Fibroblast of skin of left biceps (primary cell): ENCODE measurements at regions not wholly inside any gene's neighbourhood (a gene's known extent, or its start where the extent isn't known, plus 50 kb on each side); places are given as distances from the start of the nearest gene placed in this dataset.

Experiments
- DNase-seq, 2 experiments: peaks; one replicate each; pipeline ENCODE4 v3.0.0-alpha.2; 2013; ENCODE audit warnings: low read depth in 2 of 2

DNA sequence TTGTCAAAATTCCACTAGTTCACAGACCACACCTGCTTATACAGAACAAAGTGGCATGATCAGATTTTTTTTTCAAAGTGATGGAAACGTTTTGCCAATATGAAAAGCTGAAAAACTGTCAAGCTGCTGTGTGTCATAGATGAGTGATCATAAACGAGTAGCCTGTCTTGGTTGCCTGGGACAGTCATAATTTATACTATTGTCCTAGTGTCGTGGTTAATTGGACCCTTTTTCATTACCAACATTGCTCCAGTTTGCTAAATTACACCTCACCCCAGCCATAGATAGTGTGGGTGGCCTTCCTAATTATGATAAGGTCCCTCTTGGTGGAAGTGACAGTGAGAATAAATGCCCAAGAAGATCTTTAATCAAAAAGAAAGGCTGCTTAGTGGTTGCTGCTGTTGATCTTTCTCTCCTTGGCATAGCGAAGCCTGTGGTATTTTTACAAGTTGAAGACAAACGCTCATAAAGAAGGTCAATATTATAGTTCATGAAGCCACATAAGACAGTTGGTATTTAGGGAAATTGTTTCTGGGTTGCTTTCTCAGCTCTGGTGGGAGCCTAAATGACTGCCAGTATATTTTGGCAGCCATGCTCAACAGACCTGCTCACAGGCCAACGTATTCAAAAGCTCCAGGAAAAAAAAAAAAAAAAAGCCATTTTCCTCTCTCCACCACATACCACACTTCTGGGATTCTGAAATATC is 478.1 kb downstream of the PLA2G4A start:
- no peak for DNase-seq

DNA sequence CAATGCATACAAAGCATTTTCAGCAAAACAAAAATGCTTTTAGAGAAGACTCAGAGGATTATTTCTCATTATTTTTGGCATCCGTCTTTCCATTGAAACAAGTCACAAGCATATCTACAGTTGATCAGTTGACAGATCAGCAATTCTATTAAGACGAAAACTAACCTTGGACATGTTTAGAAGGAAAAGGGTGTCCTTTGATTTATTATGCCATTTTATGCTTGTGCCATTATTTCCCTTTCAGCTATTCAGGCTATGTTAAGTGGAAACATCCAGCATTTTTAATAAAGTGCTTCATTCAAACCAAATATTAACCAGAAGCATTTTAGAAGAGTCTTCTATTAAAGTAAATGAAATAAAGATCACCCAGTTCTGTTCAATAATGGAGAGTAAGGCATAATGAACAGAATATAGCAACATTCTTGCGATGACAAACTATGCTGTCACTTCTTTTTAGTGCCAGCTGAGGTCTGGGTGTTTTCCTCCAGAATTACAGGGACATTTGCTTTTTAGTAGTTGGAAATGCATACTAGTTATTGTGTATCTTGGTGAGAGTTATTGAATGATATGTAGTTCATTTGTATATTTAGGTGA is 481.4 kb downstream of the PLA2G4A start:
- DNase-seq, result no peak

DNA sequence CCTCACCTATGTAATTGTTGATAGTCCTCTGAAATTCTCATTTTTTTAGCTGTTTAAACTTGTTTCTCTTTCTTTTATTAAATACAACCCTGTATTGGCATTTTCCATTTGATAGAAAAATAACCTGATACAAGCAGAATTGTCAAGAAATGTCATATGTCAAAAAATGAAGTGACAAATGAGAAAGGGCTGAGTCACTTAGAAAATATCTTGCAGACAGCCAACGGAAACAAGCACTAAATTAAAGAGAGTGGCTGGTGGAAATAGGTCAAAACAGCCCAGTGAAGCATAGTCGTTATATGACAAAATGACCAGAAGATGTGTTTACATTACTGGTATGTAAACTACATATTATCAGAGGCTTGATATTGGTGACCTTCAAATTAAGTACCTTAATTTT is 484.4 kb downstream of the PLA2G4A start:
- no peak for DNase-seq

DNA sequence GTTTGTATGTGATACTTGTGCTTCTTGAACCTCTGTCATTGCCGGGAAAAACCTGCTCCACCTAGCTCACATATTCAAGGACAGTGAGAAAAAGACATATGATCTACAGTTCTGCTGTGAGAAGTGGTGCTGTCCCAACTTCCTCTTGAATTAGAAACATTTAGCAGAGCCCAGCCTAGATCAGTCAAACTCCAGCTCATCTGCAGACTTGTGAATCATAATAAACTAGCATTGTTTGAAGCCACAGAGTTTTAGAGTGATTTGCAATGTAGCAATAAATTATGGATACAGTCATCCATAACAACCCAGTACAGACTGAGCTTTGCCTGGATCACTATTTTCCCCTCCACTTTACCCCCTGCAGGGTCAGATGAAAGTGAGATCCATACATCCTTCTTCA is 497.8 kb downstream of the PLA2G4A start:
- peak in 1 of 2 experiments; percentile 1 for DNase-seq

DNA sequence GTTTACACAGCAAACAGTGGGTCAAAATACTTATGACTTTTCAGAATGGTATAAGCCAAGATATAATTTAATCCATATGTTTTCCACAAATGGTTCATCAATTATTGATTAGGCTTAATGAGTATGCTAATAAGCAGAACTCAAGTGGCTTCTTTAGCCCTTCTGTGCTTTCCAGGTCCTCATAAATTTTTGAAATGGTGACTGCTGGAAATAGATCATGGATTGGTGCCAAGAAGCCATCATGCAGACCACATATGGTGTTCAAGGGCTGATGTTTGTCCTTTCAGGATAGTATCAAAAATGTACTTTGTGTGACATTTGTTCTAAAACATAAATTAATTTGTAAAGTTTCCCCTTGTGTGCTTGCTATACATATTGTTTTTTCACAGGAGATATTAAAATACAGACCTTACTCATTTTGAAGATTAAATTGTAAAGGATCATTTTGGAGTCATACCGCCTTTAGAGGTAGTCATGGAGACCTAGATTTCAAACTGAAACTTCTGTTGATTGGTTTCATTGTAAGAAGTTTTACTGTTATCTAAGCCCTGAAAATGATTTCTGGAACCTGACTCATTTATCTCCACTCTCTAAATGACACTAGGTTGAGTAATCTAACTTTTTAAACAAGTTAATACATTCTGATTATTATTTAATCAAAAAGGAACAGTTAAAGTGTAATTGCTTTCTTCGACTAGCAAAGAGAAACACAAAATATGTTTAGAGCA is 507.9 kb downstream of the PLA2G4A start:
- DNase-seq, result no peak

DNA sequence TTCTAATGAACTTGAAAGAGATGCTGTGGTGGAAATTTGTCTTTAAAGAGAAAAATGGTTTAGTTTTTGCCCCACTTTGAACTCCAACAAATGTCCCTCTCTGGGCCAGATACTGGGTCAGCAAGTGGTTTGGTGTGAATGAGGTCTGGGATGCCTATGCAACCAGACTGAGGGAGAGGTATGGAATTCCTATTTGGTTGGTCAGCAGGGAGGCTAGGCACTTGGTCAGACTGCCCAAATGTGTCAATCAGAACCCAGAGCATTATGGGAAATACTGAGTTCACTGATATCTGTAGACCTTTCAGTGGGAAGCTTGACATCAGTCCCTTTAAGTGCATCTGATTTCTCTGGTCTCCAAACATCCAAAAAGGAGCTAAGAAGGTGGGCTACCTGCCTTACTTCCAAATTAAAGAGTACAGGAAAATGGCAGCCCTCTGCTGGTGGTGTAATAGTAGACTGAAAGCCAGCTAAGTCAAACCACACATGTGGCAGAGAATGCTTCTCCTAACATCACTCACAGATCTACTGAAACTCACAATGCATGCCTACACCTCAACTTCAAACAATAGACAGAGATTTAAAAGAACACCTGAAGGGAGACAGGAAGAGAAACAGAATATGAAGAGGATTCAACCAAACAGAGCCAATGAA is 510.1 kb downstream of the PLA2G4A start:
- DNase-seq, result no peak

DNA sequence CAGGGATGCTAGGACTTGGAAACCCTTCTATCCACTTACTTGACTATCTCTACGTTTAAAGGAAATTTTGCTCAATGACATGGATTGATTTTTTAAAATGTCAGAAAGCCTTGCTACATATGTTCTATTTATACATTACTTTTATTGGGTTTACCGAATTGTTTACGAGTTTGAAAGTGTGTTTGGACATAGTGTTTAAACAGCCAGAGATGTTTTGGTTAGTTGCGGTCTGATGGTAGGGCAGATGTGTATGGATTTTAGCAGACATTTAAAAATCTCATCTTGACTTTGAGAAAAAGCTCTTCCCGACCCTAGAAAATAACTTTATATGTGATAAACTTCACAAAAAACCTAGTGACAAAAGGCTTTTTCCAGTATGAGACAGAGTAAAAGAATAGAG is 513.7 kb downstream of the PLA2G4A start:
- DNase-seq, result no peak

DNA sequence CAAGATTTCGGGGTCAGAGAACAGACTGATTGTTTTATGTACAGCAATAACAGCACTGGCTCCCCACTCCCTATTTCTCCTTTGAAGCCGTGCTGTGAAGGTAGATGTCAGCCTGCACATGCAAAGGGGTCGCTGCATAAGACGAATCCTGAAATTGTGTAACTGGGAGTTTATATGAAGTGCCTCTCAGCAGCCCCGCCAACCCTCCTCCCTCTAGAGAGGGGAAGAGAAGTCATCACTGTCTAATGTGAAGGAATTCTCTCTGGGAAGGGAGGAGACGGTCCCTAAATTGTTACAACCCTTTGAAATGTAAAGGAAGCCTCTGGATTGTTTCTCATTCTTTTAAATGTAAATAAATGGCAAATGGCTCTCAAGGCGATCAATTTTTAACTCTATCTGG is 545.3 kb downstream of the PLA2G4A start:
- DNase-seq, result no peak

DNA sequence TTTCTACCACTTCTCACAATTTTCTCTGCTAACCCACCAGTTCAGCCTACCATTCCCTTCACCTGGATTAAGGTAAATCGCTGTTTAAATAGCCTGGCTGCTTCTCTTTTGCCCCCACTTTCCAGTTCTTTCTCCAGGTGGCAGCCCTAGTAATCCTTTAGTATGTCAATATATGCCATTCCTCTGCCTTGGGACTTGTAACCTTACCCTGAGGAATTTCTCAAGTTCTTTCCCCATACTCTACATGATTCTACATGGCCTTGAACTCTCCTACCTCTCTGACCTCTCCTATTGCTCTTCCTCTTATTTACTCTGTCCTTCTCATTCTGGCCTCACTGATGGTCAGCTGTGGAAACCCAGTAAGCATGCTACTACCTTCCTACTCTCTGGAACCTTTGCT is 546.0 kb downstream of the PLA2G4A start:
- no peak for DNase-seq

DNA sequence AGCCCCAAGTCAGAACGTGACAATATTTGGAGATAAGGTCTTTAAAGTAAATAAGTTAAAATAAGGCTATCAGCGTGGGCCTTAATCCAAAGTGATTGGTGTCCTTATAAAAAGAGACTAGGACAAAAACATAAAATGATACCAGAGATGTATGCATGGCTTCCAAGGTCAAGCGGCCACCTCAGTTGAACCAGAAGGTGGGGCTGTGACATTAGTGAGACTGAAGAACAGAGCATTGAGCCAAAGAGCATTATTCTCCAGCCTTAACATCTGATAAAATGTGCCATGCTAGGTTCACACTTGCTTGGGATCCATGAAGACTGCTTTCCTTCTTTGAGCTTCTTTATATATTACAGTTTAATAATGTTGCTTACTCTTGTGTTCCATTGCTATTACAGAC is 554.6 kb downstream of the PLA2G4A start:
- no peak for DNase-seq

DNA sequence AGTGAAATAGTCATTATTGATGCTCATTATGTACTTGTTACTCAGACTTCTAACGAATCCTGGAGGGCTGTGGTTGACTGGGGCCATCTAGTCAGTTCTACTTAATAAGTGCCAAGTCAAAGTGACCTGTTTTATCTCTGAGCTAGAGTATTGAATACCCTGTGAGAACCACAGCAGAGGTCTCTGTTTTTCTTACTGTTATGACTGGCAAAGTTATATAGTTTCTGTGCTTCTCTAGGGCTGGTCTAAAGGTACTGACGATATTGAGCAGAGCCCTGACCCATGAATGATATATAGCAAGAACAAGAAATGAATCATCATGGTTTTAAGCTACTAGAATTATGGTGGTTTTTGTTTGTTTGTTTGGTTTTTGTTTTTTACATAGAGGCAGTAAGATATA is 555.8 kb downstream of the PLA2G4A start:
- DNase-seq, result no peak

DNA sequence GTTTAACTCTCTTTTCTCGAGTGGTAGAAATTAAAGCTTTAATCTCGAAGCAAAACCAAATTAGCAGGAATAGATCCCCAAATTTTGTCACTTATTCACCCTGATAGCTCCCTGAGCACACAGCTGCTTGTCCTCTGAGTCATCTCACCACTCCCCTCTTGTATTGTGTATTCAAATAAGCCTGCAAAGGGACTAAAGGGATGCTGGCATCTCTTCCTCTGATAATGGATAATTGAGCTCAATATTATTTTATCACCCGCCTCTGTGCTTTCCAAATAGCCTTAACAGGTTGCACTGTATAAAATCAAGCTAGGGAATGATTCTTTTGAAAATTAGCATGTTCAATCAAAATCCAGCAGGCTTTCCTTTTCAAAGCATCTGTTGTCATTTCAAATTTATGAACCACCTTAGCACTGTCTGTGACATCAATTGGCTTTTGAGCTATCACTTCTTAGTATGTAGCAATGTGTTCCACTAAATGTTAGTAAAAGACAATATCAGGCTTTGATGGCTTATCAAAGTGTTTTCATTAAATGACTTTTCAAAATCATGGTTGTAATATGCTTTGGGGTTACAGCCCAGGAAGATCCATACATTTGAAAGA is 561.6 kb downstream of the PLA2G4A start:
- DNase-seq, result no peak

DNA sequence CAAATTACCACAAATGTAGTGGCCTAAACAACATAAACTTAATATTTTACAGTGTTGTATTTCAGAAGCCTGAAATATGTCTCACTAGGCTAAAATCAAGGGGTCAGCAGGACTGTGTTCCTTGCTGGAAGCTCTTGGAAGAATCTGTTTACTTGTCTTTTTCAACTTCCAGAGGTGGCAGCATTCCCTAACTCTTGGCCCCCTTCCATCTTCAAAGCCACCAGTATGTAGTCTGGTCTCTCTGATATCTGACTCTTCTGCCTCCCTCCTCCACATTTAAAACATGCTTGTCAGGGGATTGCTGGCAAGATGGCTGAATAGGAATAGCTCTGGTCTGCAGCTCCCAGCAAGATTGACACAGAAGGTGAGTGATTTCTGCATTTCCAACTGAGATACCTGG is 567.5 kb downstream of the PLA2G4A start:
- no peak for DNase-seq

DNA sequence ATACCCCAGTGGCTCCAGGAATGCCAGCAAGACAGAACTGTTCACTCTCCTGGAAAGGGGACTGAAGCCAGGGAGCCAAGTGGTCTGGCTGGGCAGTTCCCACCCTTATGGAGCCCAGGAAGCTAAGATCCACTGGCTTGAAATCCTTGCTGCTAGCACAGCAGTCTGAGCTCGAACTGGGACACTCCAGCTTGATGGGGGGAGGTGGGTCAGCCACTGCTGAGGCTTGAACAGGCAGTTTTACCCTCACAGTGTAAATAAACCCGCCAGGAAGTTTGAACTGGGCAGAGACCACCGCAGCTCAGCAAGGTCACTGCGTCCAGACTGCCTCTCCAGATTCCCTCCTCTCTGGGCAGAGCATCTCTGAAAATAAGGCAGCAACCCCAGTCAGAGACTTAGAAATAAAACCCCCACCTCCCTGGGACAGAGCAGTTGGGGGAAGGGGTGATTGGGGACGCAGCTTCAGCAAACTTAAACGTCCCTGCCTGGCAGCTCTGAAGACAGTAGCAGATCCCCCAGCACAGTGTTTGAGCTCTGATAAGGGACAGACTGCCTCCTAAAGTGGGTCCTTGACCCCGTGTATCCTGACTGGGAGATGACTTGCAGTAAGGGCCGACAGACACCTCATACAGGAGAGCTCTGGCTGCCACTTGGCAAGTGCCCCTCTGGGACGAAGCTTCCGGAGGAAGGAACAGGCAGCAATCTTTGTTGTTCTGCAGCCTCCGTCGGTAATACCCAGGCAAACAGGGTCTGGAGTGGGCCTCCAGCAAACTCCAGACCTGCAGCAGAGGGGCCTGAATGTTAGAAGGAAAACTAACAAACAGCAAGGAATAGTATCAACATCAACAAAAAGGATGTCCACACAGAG is 568.4 kb downstream of the PLA2G4A start:
- DNase-seq, result no peak

DNA sequence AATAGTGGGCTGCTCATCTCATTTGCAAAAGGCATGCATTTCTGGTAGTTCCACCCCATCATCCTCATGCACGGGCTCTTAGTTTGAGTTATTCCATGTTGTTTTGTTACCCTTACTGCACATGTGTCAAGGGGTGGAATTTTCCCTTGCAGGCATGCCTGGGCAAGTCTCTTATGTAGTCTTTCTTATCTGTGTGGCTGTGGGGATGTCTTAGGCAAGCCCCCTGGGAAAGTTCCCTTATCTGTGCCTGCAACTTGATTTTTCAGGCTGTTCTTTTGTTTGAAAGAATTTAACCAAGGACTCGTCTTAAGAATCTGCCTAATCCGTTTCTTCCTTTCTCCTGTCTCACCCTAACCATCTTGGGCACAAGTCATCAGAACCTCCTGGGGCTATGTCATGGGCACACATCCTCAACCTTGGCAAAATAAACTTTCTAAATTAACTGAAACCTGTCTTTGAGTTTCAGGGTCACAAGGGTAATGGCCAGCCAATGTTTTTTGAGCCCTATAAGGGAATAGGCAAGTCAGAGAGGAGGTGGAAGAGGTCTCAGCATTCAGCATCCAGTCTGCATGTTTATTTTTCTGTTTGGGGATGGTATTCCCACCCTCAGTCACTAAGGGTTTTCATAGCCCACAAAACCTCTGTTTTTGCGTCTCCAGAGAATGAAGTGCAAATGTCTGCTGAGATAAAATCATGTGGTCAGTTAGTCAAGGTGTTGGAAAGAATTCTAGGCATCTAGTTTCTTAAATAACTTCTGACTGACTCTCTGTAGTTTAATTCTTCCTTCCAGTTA is 579.7 kb downstream of the PLA2G4A start:
- DNase-seq, result no peak

DNA sequence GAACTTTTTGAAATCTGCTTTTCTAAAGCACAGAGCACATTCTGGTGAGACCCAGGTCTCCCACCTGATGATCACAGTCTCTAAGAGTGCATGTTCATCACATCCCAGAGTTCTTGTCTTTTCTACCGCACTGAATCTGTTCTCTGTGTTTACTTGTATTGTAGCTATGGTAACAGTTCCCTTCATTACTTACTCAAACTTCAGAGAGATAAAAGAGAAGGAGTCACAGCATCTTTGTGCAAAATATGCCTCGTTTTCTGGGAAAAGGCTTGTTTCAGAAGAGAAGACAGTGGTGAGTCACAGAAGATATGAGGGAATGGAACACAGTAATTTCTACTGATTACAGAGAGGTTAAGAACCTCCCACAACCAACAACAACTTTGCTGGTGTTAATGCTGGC is 580.6 kb downstream of the PLA2G4A start:
- DNase-seq, result no peak

DNA sequence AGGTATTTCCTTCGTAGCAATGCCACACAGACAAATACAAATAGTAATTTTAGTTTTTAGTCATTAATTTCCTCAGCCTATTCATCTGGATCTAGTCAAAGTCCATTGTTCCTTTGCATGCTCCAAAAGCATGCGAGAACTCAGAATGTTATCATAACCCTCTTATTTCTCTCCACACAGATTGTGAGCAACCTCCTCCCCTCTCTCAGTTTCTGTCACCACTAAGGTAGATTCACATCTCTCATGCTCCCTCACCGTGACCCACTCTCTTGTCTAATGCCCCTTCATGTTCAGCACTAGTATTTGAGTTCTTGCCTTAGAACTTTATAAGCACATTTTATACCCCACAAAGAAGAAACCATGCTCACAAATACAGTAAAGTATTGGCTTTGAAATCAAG is 582.4 kb downstream of the PLA2G4A start:
- no peak for DNase-seq

DNA sequence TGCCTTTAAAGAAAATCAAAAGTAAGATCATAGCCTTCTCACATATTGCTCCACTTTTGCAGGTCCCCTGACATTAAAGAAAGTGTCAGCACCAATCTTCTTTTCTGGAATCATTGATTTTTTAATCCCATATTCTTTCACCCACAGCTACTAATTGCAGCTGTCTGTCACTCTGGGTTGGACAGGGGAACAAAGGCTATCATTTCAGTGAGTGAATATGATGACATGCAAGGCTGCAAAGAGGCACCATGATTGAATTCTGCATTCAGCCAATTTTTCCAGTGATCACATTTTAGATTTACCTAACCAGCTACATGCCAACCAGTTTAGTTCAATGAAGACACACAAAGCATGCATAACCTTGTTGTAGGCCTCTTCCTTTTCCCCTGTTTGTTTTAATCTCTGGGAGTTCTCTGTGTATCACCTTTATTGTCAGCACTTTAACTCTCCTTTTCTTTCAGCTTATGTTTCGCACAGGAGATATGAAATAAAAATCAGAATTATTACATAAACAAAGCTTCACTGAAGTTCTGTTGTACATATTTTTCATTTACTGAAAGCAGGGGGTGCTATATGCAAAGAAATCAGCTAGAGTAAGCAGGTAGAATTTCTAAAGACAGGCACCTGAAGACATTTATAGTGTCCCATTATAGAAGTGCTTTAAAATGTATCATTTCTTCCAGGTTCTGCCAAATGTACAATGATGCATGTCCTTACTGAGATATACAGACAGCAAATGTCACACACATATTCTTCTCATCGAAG is 584.8 kb downstream of the PLA2G4A start:
- no peak for DNase-seq

DNA sequence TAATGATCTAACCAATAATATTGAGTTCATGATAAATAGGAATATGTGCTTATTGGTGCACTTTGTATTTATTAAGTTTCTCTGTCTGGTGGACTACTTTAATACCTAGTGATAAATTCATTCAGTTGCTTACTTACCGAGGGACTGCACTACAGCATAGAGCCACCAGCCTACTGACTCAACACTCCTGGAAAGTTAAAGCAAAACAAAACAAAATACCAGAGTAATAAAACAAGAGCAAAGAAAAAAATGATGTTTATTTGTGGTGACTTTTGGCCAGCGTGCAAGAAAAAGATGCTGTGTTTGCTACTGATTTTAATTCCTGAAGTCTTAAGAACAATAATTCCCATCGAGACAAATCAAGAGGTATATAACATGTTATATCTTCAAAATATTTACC is 586.3 kb downstream of the PLA2G4A start:
- DNase-seq, result no peak

DNA sequence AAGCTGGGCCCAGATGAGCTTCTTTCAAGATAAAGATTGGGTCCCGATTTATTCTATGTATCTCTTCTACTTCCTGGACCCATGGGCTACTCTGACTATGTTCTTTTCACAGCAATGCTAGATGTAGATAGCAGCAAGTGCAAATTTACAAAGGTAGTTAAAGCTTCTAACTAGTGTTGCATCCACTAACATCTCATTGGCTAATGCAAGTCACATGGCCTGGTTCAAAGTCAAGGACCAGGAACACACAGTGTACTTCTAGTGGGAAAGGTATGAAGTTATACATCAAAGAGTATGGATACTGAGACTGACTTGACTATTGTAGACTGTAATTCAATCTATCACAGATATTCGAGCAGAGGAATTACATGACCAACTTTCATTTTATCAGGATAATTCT is 588.8 kb downstream of the PLA2G4A start:
- DNase-seq, result no peak
